ENCODE measurements at regions not wholly inside any gene's neighbourhood (a gene's known extent, or its start where the extent isn't known, plus 50 kb on each side); places are given as distances from the start of the nearest gene placed in this dataset.

DNA sequence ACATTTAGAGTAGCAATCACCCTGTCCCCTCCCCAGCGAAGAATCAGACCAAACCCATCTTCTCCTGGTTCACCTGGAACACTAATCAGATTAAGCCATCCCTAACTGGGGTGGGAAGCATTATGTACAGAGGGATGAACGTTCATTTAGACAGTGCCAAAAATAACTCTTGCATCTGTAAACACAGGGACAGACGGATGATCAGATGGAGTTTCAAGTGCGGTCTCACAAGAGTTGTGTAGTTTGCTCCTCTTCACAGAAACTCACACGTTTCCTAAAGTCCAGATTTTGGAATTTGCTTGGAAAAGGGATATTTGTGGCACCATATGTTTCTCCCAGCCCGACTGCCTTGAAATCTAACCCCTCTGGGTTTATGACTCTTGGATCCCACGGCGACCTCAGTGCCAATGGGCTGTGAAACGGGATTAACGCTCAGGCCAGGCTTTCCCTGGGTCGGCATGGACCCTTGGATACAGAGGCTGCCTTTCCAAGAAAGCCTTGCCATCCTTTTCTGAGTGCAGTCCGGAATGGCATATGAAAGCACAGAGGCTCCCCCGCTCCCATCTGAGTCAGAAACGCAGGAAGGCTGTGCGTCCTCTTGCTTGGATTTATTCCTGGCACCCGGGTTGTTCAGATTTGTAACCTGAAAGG lies 293.2 kb upstream of the HABP2 start:
- no peak for DNase-seq

DNA sequence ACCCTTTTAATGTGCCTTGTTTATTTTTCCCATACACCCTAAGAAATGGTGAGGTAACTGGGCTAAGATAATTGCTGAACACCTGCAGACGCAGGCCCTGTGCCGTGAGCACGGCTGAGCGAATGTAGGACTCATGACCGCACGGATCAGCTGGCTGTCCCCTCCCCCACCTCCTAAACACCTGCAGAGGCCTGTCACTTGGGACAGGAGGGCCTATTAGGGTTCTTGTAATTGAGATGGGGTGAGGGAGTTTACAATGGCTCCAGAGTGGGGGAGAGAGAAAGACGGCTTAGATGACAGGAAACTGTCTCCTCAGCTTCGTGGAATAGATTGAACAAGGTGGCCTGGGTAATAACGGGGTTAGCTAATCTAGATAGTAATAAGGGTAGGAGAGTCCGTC lies 291.7 kb upstream of the HABP2 start:
- DNase-seq, result no peak

DNA sequence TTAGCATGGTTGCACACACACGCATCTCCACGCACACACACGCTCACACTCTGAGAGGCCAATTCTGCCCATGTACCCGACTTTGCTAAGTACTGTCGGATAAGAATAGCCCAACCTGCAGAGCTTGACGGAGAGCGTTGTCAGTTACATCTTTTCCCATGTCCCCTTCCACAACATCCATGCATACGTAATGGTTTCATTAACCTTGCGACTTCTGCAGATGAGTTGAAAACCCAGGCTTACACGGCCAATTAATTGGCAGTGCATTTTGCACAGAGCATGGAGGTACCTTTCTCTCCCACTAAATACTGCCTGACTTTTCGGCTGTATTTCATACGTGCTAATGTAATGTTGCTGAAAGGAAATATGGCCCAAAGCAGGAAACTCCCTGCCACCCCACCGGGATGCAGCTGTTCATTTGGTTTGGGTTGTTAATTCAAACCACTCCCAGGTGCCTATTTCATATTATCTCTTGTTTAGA lies 291.2 kb upstream of the HABP2 start:
- DNase-seq, result no peak

DNA sequence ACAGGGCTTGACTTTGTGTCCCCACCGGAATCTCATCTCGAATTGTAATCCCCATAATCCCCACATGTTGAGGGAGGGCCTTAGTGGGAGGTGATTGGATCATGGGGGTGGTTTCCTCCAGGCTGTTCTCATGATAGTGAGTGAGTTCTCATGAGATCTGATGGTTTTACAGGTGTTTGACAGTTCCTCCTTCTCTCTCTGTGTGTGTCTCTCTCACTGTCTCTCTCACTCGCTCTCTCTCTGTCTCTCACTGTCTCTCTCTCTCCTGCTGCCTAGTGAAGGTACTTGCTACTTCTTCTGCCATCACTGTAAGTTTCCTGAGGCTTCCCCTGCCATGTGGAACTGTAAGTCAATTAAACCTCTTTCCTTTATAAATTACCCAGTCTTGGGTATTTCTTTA lies 289.8 kb upstream of the HABP2 start:
- DNase-seq, result no peak

DNA sequence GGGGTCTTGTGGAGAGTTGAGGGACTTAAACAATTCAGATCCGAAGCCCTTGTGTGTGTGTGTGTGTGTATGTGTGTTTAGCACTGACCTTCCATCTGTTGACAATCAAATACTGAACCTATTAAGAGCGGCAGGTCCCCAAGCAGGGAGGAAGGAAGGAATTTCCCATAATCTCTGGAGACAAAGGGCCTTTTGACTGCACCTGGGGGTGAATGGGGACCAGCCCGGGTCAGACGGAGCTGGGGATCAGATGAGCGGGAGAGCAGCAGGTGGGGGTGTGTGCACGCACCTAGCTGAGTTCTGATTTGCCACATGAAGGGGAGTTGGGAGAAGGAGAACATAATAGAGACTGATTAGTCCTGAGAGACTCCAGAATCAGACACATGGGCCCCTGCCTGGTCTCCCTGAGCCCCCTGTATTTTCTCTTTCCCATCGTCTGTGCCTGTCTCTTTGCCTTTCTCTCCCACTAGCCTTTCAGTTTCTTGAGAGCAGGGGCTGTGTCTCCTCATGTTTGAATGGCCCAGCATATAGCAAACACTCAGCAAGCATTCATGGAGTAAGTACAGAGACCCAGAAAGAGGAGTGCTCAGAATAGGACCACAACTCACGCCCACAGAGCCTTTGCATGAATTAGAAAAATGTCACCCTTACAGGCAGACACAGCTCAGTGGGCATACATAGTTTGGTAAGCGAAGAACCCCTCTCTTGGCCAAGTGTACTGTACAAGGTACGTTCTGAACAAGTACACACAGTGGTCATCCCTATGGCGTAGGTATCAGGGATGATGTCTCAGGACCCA lies 288.3 kb upstream of the HABP2 start:
- no peak for DNase-seq

DNA sequence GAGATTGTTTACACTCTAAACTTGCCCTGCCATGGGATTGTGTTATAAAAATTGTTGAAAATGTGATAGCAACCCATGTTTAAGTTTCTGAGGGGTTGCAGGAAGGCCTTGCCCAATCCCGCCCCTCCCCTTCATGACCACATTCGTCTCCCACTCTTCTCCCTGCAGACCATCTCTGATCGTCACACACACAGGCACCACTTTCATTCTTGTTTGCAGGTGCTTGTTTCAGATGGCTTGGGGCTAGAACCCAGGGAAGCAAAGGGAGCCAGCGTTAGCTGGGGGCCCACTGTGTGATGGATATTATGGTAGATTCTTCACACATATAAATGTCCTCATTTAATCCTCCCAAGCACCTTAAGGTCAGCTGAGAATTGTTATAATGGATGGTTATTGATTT lies 286.7 kb upstream of the HABP2 start:
- DNase-seq, result no peak

DNA sequence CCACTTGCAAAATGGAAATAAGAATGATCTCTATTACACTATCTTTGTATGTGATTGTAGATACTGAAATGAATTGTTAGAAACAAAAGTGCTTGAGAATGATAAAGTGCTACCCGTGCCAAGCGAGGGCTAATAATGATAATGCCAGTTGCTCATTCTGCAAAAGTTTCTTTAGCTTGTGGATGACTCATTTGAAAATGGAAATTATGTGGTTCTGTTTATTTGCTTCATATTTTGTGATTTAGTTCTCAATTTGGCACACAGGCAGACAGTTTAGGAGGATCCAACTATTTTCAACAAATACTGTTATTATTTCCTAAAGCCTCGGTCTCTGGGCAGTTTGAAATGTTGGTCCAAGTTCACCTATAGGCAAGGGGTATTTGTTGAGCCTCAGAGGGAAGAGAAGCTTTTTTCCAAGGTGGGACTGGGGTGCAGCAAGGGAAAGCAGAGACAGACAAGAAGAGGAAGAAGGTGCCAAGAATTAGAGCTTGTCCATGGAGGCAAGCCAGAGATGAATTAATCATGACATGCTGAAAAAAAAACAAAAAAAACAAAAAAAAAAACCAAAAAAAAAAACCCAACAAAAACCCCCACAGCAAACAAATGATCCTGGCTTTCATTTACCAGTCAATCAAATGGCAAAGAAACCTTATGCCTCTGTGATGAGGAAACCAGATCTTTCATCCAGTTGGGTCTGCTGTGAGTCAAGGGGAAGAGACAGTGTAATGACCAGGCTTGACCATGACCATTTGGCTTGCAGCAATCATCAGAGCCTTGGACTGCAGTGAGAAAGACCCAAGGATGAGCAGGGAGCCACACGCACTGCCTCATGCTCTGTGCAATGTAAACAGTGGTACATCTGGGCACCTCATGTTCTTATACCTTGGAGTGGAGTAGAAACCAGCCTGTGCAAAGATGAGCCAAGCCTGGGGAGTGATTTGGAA lies 285.0 kb upstream of the HABP2 start:
- no peak for DNase-seq

DNA sequence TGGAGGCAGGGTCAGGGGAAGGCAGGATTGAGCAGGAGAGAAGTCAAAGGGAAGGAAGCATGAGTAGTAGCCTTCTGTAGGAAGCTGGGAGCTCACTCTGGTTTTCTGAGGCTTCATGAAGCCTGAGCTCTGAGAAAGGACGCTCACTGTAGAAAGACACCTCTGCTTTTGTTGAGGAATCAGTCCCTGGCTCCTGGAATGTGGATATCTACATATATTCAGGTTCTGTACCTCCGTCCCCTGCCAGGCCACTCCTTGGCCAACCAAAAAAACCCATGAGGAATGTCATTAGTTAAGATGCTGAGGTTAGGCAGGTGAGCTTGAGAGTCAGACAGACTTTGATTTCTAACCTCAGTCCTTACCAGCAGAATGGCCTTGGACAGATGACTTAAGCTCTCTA lies 283.5 kb upstream of the HABP2 start:
- no peak for DNase-seq

DNA sequence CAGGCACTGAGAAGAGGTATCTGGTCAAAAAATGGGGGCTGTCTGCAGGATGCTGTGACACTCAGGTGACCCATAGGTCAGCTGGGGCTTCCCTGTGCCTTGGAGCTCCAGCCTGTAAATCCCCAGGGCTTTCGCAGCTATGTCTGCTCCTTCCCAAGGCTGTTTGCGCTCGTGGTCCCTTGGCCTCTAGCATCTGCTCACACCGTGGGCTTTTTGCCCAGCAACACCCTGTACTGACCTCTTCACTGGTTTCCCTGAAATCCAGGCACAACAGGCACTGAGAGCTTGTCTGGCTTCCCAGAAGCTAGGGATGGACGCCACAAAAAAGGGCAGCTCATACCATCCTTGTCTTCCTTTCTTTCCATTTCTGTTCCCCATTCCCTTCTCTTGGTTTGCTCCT lies 280.3 kb upstream of the HABP2 start:
- DNase-seq, result no peak

DNA sequence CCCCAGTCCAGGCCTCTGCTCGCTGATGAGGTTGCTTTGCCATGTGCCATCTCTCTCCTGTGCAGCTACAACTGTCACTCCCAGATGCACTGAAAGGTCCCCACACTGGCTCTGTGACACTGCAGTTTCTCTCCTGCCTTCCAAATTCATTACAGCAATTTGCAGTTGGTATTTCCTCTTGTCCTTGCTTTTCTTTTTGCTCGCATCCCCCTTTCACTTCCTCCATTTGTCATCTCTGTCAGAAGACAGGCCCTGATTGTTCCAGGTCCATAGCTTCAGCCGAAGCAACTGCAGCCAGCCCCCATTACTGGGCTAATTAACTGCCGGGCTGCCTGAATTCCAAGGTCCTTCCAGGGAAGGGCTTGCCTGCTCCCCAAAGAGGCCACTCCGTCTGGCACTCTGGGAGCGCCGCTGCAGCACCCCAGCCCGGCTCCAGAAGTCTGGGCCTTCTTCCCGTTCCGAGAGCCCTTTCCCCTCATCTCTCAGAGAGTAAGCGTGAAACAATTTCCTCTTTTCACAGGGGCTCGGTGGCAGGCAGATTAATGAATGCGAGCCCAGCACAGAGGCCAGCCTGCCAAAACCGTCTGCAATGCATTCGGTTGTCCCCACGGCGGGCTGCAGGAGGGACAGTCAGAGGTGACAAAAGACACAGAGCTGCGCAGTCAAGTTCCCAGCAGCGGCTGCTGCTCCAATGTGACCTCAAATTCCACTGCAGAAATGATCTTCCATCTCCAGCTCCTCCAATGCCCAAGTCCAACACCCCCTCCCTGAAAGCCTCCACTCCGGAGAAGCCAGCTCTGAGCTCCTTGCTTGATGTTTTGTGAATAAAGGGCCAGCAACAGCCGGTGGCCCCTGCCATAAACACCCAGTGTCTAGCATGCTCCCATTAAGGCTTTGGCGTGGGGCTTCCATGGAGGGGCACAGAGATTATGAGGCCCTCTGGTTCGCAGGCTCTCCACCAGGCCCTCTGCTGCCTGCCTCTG lies 279.4 kb upstream of the HABP2 start:
- no peak for DNase-seq

DNA sequence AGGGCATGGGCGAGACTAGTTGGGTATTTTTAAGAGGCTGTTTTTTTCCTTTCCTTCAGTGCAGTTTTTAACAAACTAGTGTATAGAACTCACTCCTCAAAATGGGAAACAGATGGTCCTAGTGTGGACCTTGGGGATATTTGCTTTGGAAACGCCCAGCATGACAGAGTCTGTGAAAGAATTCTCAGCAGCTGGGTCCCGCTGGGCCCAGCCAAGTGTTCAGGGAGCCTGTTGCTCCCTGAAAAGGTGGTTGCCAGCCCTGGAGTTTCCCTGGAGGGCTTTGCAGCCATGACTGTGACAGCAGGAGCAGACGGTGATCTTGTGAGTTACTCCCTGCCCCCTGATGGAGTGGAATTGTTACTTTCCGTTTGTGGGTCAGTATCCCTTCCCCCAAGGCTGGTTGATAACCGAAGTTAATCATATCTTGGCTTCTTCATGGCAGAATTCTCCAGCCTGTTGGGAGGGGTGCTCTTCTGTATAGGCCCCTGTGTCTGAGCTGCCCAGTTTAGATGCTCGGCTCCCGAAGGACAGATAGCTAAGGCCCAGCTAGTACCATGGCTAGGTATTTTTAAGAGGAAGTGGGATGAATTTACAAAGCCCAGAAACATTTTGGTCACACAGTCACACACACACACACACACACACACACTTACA lies 278.6 kb upstream of the HABP2 start:
- no peak for DNase-seq

DNA sequence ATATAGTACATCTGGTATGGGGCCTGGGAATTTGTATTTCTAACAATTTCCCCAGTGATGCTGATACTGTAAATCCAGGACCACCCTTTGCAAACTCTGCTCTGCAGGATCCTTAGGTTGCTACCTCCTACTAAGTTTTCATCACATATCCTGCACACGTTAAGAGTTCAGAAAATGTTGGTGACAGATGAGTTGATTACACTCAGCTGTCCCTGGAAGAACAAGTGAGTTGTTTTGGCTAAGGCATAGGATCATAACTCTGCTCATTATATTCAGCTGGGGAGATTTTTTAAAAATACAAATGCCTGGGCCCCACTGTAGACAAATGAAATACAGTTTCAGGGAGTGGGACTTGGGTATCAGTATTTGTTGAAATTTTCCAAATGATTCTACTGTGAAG lies 274.6 kb upstream of the HABP2 start:
- DNase-seq, result no peak

DNA sequence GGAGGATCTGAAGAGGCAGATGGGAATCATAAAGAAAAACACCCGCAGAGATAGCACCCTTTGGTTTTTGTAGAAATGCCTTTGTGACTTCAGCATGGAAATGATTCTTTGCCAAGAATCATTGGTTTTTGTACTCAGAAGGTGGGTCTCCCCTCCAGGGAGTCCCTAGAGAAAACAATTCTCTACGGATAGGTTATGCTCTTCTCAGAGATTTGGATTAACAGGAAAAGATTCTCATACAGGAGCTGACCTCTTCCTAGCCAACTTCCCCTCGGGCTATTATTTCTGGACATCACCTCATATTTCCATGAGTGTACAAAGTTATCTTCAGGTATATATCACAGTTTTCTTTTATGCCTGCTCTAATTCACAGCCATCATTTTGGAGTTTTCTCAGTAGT lies 274.2 kb upstream of the HABP2 start:
- no peak for DNase-seq

DNA sequence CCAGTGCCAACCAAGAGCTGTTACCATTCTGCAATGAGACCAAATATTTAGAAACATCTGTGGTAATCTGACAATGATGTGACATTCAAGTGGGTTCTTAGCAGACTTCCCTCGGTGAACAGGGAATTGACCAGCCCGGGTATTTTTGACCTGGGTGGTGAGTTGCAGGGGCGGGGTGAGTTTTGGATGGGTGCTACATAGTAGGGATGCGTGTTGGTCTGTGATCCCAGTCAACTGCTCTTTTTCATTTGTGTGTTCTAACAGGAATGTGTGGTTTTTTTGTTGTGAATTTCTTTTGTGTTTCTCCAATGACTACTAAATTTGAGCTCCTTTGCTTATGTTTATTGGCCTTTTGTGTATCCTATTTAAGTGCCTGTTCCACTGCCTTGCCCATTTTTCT lies 273.6 kb upstream of the HABP2 start:
- no peak for DNase-seq

DNA sequence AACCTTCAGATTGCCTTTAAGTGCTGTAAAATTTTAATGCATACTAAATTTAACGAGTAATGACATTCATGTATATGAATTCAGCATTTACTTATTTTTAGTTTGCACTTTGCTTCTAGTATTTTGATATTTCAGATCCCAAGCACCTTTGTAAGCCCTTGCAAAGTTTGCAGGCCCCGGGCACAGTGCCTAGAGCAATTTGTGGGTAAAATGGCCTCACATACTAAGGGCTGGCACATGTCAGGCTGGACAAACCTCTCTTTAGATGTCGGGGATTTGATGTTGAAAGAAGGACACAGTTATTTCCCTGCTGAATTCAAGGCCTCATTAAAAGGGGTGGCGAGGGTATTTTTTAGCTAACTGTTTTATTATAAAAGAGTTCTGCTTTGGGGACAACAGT lies 270.3 kb upstream of the HABP2 start:
- no peak for DNase-seq

DNA sequence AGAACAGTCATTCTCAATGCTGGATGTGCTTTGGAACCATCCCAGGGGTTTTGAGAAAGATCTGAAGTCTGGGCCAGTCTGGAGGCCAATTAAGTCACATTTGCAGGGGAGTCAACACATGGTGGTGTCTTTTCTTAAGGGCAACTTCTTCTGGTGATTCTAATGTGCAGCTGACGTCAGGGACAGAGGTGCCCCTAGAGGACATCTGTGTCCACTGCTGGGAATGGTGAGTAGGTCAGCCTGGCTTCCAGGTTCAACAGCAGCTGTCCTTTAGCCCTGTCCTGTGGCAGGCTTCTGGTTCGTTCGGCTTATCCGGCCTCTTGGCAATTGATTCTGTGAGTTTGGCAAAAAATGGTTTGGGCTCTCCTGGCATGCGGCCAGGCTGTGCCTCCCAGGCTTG lies 269.7 kb upstream of the HABP2 start:
- no peak for DNase-seq

DNA sequence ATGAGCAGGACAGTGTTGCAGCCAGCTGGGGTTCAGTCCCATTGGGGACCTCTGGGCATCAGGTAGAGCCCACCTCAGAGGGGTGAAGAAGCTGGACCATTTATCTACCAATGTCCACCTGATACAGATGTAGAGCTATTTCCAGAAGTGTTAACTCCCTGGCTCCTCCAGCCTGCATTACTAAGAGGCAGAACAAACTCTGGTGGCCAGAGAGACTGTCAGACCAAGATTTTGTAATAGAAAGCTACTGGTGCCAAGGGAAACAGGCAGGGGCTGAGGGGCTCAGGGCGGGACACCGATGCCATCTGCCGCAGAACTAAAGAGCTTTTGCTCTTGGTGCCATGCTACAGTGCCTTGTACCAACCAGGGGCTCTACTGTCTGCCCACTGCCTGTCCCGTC lies 268.2 kb upstream of the HABP2 start:
- no peak for DNase-seq

DNA sequence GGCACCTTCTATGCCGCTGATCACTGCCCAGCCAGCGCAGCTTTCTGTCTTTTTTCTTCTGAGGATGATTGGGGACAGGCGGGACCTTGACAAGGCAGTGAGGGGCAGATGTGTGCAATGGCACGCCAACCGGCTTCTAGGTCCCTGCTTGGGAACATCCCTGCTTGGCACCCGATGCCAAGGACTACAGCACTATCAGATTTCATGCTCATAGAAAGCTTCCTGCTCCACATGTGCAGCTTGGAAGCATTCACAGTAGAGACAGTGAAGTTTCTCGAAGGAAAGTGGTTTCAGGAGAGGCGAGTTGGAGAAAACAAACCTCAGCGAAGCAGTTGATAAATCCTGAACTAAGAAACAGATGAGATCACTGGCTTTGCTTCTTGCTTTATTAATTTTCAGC lies 267.5 kb upstream of the HABP2 start:
- DNase-seq, result no peak

DNA sequence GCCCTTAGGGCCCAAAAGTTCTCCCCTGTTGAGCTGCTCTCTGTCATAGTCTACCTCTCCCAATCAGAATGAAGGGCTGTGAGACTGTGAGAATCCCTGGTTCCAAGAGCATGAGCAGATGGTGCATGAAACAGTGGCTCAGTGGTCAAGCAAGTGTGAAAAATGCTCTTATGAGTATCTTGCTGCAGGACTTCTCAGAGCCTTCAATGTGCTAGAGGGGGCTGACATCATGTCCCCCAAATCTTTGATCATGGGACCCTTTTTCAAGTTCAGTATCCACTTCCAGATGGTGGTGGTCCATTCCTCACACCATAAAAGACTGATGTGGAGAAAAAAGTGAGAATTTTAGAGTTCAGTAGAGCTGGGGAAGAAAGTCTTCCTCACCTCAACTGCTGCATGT lies 265.3 kb upstream of the HABP2 start:
- no peak for DNase-seq

DNA sequence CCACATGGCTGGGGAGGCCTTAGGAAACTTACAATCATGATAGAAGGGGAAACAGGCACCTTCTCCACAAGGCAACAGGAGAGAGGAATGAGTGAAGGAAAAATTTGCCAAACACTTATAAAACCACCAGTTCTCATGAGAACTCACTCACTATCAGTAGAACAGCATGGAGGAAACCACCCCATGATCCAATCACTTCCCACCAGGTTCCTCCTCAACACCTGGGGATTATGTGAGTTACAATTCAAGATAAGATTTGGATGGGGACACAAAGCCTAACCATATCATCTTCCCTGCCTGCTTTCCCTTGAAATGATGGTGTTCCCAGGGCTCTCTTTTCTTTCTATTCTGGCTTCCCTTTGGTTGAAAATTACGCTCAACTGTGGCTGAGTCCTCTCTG lies 262.7 kb upstream of the HABP2 start:
- no peak for DNase-seq

DNA sequence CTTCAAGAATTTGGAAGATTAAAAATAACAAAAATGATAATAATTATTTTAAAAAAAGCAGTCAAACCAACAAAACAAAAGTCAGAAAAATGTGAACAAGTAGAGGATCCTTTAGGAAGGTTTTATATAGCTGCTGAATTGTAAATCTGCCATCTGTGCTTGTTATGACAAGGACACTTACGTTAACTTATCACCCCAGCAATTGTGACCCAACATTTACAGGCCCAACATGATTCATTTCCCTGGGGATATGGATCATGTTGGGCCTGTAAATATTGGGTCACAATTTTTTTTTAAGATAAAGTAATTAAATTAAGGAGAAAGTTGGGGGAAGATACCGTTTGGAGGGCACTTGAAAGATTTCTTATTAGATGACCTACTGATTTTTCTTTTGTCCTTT lies 261.4 kb upstream of the HABP2 start:
- DNase-seq, result no peak

DNA sequence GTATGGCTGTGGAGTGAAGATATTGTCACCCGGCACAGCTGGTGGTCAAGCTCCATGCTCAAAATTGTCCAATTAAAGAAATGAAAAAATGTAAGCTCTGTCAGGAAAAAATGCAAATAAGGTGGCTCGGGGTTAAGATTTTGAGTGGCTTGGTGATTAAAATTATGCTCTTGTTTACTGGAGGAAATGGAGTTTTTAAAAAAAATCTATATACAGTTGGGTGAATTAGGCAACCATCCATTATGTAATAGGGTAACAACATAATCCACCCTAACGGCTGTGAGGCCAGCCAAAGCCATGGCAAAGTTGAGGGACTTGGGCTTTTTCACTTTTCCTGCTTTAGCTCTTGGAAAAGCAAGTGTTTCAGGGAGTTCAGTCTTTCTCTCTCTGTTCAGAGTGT lies 260.8 kb upstream of the HABP2 start:
- no peak for DNase-seq
